GM19467 (cell line): ENCODE measurements at regions not wholly inside any gene's neighbourhood (a gene's known extent, or its start where the extent isn't known, plus 50 kb on each side); places are given as distances from the start of the nearest gene placed in this dataset.
"Not testable (repeated sequence)": the region's sequence is repeated elsewhere in the genome, so short reads cannot be mapped to it uniquely, and the experiment has no call there.

ENCODE experiments used
- ATAC-seq: cut with Tn5 transposase; IDR thresholded peaks from one replicate; pipeline ENCODE4 v1.9.1; 2021; ENCODE audit warnings: mild to moderate bottlenecking, moderate library complexity; ENCODE audit not compliant: unreplicated experiment

DNA sequence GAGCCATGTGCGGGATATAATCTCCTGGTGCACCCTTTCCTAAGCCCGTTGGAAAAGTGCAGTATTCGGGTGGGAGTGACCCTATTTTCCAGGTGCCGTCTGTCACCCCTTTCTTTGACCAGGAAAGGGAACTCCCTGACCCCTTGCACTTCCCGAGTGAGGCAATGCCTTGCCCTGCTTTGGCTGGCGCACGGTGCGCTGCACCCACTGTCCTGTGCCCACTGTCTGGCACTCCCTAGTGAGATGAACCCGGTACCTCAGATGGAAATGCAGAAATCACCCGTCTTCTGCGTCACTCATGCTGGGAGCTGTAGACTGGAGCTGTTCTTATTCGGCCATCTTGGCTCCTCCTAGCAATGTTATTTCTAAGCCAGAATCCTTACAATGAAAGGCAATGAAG is 121.1 kb downstream of the TAF11L14 start:
- ATAC-seq, result not testable (repeated sequence)

DNA sequence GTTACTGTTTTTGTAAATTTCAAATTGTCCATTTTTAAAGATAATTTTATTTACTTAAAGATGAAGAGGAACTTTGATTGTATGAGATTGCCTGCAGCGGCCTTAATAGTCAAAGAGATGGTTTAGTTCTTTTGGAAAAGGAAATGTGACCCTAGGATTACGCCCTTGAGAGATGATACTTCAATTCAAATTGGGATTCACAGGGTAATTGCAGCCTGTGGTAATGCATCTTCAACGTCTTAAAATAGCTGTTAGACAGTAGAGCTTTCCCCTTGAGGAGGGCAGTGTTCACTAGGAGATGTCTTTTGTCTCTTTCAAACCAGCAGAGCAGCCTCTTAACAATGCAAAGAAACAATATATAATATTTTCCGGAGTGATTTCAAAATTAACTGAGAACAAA is 127.1 kb downstream of the TAF11L14 start:
- no peak for ATAC-seq

GRCh38 chr5:17763301-17763700 is 129.0 kb downstream of the TAF11L14 start:
- ATAC-seq, result no peak

DNA sequence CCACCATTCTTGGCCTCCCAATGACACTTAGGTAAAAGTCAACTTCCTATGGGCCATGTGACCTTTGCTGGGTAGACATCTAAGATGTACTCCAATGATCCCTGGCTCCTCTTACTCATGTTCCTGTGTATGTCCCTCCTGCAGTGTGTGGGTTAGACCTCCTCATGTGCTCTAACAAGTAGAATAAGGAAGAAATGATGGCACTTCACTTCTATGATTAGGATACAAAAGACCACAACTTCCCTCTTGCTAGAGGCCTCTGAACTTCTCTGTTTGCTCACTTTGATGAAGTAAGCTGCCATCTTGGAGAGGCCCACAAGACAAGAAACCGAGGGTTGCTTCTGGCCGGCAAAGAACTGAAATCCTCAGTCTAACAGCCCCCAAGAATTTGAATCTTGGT is 131.8 kb downstream of the TAF11L14 start:
- no peak for ATAC-seq

DNA sequence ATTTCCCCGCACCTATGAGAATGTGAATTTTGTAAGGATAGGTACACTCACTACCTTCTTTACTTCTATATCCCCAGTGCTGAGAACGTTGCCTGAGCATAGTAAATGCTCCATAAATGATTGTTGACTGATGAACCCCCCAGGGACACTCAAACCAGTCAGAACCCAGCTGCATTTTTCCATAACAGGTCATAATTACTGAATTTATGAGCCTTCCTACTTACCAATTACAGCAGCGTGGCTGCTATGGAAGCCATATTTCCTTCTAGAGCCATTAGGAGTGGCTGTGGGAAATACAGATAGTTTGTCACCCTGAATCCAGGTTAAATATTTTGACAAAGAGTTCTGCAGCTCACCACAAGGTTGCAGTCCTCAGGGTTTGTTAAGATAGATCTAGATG is 135.0 kb downstream of the TAF11L14 start:
- ATAC-seq, result no peak

DNA sequence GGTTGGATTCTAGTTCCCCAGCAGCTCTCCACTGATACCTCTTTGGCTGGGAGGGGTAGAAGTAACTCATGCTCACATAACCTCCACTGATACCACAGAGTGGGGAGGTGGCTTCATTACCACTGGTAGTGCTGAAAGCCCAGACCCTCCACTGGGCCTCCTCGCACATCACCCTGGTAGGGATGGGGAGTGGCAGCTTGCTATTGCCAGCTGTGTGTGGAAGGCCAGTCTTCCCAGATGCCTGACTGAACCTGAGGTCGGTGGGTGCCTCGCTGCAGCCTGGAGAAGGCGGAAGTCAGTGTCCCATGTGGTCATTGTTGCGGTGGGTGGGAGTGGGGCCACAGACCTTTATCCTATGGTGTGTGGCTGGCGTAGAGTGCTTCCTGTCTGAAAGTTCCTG is 138.0 kb downstream of the TAF11L14 start:
- ATAC-seq, result no peak

DNA sequence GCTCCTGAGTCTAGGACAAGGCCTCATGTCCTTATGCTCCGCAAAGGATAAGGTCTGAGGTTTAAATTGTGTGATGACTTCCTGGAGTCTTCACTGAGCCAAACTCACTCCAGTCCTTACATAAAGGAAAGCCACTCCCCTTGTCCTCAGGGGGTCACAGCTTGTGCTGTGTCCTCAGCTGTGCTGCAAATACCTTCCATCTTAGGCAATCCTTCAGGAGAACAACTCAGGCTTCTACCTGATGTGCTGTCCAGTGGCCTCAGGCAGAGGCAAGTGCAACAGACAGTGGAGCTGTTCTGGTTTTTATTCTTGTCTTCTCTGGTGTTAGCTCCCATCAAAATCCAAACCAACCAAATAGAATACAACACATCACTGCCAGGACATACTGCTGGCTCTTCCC is 151.5 kb downstream of the TAF11L14 start:
- ATAC-seq, result no peak

DNA sequence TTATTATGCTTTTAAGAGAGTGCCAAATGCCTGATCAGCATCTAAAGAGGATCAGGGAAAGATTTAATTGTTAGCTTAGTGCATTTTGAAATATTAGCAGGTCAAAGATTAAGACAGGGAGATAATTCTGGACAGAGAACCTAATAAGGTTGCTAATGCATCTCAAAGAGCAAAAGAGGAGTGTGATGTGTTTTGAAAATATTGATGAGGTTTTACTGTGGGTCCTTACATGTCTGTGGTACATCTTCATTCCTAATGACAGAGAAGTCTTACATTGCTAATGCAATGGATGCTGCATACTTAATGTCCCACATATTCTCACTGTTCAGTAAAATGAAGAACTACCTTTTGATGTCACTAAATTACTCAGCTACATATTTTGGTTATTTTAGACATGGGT is 154.1 kb downstream of the TAF11L14 start:
- no peak for ATAC-seq

- no peak for ATAC-seq
Observed at GRCh38 chr5:17794201-17794600, 159.9 kb downstream of the TAF11L14 start.

DNA sequence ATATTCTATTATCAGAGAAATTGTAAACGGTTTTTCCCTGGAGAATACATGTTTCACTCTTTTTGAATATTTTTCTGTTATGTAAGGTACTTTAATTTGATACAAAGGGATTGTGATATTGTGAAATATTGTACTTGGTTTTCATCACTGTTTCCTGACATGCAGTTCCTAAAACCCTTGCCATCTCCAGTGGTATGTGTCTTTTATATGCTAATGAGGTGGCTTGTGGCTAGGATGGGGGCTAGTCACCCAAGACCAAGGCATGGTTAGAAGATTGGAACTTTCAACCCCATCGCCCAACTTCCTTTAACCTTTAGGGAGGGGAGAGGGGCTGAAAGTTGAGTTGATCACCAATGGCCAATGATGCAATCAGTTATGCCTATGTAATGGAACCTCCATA is 160.6 kb downstream of the TAF11L14 start:
- no peak for ATAC-seq

GRCh38 chr5:17796142-17796541 is 161.9 kb downstream of the TAF11L14 start:
- no peak for ATAC-seq

DNA sequence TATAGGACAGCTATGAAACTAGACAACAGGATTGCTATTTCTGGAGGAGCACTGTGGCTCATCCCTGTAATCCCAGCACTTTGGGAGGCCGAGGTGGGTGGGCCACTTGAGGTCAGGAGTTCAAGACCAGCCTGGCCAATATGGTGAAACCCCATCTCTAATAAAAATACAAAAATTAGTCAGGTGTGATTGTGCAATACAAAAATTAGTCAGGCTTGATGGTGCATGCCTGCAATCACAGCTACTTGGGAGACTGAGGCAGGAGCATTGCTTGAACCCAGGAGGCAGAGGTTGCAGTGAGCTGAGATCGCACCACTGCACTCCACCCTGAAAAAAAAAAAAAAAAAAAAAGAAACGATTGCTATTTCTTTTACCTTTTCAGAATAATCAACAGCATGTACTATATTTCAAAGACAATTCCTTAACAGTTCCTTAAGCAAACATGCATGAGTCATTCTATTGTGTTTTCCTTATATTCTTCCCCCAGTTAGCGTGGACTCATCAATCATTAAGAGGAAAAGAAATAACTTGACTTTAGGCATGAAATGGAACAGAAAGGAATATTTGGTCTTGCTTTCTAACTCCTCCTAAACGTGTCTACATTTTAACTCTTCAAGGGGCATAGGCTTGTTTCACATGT is 162.6 kb downstream of the TAF11L14 start:
- no peak for ATAC-seq

DNA sequence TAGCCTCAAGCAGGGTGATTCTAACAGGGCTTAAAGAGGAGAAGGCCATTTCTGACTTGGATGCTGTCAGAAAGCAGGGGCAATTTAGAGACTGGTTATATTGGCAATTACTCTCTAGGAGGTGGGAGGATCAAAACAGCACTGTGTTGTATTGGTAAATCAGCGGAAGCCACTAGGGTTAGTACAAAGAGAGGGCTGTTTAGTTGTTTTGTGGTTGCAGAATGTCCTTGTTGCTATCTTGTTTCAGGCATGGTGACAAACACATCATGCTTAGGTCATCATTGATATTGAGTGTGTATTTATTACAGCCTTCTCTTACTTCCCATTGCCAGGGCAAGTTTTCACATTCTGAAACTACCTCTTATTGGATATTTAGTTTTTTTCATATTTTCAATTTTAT is 165.3 kb downstream of the TAF11L14 start:
- no peak for ATAC-seq

- ATAC-seq, result no peak
Observed at GRCh38 chr5:17801595-17801994, 167.3 kb downstream of the TAF11L14 start.

DNA sequence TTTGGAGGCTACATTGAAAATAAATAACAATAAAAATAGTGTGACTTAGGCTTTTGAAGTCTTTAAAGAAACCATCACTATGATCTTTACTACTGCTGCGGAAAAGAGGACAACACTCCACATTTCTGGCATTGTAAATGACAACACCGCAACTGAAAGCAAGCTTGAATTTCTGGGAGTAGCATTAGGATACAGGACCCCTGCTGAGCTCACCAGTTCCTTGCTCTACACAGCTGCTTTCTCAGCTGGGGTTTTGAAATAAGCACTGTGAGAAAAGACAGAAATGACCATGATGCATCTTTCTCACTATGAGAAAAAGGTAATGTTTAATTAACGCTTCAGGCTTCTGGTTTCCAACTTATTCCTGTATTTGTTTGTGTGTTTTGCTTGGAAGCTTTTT is 168.0 kb downstream of the TAF11L14 start:
- no peak for ATAC-seq

DNA sequence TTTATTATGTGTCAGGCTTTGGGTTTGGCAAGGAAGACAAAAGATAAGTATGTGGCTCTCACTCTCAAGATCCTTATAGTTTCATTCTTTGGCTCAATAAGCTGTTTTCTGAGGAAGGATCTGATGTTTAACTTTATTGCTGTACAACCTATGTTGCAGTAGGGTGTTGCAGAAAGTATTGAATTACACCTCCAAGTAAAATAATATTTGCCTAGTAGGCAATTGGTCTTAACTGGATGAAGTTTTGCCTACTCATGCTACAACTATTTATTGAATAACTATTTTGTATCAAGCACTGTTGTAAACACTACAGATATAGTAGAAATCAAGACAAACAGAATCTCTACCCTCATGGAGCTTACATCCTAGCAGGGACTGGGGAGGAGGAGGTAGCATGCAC is 169.7 kb downstream of the TAF11L14 start:
- ATAC-seq, result no peak

DNA sequence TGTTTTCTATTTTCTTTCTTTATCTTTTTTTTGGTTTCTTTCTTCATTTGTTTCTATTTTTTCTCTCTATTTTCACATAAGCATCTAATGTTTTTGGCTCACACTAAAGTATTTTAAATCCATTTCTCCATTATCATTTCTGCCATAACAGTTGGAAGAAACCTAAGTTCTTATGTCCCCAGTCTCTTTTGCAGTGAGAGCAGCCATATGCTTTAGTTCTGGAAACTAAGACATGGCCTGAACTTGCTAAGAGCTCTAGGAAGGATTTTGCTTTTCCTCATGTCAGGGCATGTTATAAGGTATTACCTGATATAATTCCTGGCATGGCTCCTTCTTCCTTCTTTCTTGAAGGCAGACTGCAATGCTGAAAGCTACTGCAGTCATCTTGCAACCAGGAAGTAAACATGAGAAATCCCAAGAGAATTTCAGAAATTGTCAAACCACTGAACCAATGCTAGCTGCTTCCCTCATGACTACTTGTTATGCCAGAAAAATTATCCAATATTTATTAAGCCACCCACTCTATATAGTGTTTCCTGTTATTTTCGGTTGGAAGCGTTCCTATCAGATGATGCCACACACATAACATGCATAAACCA is 171.1 kb downstream of the TAF11L14 start:
- no peak for ATAC-seq

DNA sequence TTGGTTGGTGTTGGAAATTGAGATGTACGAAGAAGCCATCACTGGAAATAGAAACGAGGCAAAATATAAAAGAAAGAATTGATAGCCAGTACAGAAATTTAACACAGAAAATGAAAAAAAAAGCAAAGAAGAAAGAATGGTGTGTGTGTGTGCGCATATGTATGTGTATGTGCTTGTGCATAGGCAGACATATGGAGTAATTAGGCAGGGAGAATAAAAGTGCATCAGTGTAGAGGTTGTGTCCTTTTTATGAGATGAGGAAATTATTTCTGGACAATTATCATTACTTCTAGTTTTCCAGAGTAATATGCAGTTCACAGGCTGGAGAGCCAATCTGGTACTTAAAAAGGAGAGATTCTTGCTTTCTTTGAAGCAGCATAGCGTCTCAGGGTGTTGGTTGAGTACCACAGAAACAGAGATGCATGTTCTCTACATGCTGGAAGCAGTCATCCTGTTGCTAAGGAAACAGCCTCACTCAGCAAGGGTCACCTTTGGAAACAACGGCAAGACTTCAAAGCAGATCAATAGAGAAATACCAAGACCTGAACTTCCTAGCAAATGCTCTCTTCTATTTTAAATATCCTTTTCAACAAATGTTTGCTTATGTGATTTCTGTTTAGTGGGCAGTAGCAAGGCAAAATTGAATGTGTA is 172.7 kb downstream of the TAF11L14 start:
- ATAC-seq, result no peak

DNA sequence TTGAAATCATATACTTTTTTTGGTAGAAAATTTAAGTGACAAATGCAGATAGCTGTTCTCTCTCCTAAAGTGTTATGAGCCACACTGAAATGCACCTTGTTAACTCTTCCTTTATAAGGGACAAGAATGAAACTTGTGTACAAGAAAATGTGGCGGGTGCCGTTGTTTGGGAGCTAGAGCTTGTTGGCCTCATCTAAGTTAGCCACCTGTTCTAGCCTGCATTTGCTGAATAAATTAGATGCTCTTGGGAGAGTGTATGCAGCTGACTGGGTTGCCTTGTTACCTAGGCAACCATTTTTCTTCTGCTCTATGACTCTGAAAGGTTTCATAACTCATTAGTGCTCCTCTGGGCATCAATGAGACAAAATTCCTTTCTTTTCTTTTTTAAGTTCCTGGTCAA is 174.3 kb downstream of the TAF11L14 start:
- no peak for ATAC-seq

DNA sequence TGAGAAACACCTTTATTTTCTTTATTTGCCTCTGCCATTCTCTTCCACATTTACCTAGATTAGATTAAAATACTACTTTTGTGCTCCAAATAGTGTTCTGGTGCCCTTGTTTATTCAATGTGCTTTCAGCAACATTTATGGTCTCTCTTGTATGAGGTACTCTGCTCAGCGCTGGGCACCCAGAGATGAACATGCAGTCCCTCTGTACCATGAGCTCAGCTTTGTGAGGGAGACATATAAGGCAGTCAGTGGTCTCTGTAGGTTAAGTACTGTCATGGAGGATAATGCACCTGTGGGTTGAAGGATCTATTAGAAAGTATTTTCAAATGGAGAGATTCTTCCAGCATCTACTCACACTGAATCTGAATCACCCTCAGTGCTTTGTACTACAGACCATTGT is 176.5 kb downstream of the TAF11L14 start:
- no peak for ATAC-seq

- no peak for ATAC-seq
Observed at GRCh38 chr5:17813214-17813613, 179.0 kb downstream of the TAF11L14 start.

GRCh38 chr5:17816505-17816904 is 182.2 kb downstream of the TAF11L14 start:
- ATAC-seq, result no peak

- no peak for ATAC-seq
Observed at GRCh38 chr5:17816944-17817343, 182.7 kb downstream of the TAF11L14 start.
